ENCODE measurements at regions not wholly inside any gene's neighbourhood (a gene's known extent, or its start where the extent isn't known, plus 50 kb on each side); places are given as distances from the start of the nearest gene placed in this dataset.
"Not testable (repeated sequence)": the region's sequence is repeated elsewhere in the genome, so short reads cannot be mapped to it uniquely, and the experiment has no call there.

DNA sequence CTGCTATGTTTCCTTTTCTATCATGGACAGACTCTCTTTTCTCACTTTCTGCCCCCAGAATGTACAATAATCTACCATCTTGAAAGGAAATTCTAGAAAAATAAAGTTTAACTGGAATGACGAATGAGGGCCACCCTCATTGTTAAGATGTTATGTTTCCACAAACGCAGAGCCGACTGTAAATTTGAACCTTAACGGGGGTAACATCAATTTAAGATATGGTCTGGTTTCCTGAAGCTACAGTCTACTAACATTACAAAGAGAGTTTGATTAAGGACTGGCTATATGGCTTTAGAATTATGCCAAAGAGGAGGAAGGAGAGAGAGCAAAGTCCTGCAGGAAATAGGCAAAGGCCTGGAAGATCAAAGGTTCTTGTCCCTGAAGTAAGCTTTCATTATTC is 227.2 kb downstream of the USP46 start:
- no peaks in the 10 kb centered on the region for H3K79me2 ChIP-seq (ENCODE audit: insufficient read depth)
- no peak overlapping the region for H3K4me2 ChIP-seq (ENCODE audit: unreplicated experiment)
- no peaks in the 10 kb centered on the region for H4K20me1 ChIP-seq (ENCODE audit: insufficient read depth)
- H3K4me1 ChIP-seq (ENCODE audit: insufficient read depth), result no peaks in the 10 kb centered on the region
- no peaks in the 10 kb centered on the region for H3F3A ChIP-seq (ENCODE audit: insufficient read depth)
- no peaks in the 10 kb centered on the region for H3K9me2 ChIP-seq (ENCODE audit: insufficient read depth)
- no peak overlapping the region for H2AFZ ChIP-seq
- H3K27me3 ChIP-seq (replicated peaks; ENCODE audit: insufficient read depth), result no peaks in the 10 kb centered on the region; the same call in 1 of the 2 replicates
- no peak overlapping the region for H3K9ac ChIP-seq
- in situ Hi-C loops (cut with MboI), result no loop called here
- 75 to 79% methylated on average over 4 of the region's 4 CpGs for WGBS, 2 experiments (ENCODE audit: low coverage in 1 of 2, low lambda C conversion rate in 2 of 2, missing lambda C conversion rate in 2 of 2)
- H3K36me3 ChIP-seq (ENCODE audit: low read depth), result no peaks in the 10 kb centered on the region
- DNase-seq, result no peak
- no peak overlapping the region for H3K27ac ChIP-seq
- no peak for TF ChIP-seq EZH2 (IDR thresholded peaks at IDR 0.05; ENCODE audit: insufficient read depth, poor library complexity, severe bottlenecking)
- H3K9me3 ChIP-seq (ENCODE audit: low read depth), result no peaks in the 10 kb centered on the region
- H3K4me3 ChIP-seq, result no peak overlapping the region

DNA sequence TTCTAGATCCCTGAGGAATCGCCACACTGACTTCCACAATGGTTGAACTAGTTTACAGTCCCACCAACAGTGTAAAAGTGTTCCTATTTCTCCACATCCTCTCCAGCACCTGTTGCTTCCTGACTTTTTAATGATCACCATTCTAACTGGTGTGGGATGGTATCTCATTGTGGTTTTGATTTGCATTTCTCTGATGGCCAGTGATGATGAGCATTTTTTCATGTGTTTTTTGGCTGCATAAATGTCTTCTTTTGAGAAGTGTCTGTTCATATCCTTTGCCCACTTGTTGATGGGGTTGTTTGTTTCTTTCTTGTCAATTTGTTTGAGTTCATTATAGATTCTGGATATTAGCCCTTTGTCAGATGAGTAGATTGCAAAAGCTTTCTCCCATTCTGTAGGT is 216.6 kb downstream of the USP46 start:
- H3K4me1 ChIP-seq (ENCODE audit: insufficient read depth); H3K9me3 ChIP-seq (ENCODE audit: low read depth); in situ Hi-C loops (cut with MboI); H3K9me2 ChIP-seq (ENCODE audit: insufficient read depth); H3K4me3 ChIP-seq; H3K4me2 ChIP-seq (ENCODE audit: unreplicated experiment); H3K36me3 ChIP-seq (ENCODE audit: low read depth); H3K27me3 ChIP-seq (replicated peaks; ENCODE audit: insufficient read depth); H2AFZ ChIP-seq; H3F3A ChIP-seq (ENCODE audit: insufficient read depth); H3K9ac ChIP-seq; H4K20me1 ChIP-seq (ENCODE audit: insufficient read depth); DNase-seq; H3K79me2 ChIP-seq (ENCODE audit: insufficient read depth); H3K27ac ChIP-seq: not testable (repeated sequence)
- 33% methylated on average over 1 of the region's 1 CpG; no CpG with 5 or more reads in 1 of the 2 experiments for WGBS, 2 experiments (ENCODE audit: low coverage in 1 of 2, low lambda C conversion rate in 2 of 2, missing lambda C conversion rate in 2 of 2)

DNA sequence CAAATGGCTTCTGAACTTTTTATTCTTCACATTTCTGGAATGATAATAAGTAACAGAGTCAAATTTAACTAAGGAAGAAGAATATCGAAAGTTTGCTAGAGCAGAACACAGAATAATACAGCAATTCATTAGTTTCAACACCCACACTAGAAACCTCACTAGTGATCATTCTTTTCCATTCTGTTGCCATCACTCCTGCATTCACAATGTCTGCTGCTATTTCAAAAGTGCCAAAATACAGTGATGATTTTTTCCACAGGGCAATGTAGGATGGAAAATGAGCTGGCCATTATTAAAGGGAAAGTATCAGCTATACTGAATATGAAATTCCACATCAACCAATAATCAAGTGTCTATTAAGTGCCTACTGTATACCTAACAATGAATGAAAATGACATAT is 186.7 kb downstream of the USP46 start:
- Histone ChIP-seq H3F3A (ENCODE audit: insufficient read depth) (no peaks in the 10 kb centered on the region), H3K9me3 (ENCODE audit: low read depth) (no peaks in the 10 kb centered on the region), H3K9ac (no peak overlapping the region), H3K27ac (no peak overlapping the region), H3K4me2 (ENCODE audit: unreplicated experiment) (no peak overlapping the region), H3K36me3 (ENCODE audit: low read depth) (no peaks in the 10 kb centered on the region), H4K20me1 (ENCODE audit: insufficient read depth) (no peaks in the 10 kb centered on the region), H3K4me3 (no peak overlapping the region), H3K4me1 (ENCODE audit: insufficient read depth) (no peaks in the 10 kb centered on the region), H3K79me2 (ENCODE audit: insufficient read depth) (no peaks in the 10 kb centered on the region), H3K9me2 (ENCODE audit: insufficient read depth) (no peaks in the 10 kb centered on the region), H2AFZ (no peak overlapping the region), H3K27me3 (replicated peaks; ENCODE audit: insufficient read depth) (peaks cover 9% of the 10 kb centered on the region)
- TF ChIP-seq EZH2 (IDR thresholded peaks at IDR 0.05; ENCODE audit: insufficient read depth, poor library complexity, severe bottlenecking) (no peak), EZH2phosphoT487 (IDR thresholded peaks at IDR 0.05; ENCODE audit: insufficient read depth, low read depth) (no peak)
- no peak for DNase-seq
- in situ Hi-C loops (cut with MboI), result no loop called here
- WGBS, 2 experiments (ENCODE audit: low coverage in 1 of 2, low lambda C conversion rate in 2 of 2, missing lambda C conversion rate in 2 of 2), result 0% methylated on average over 1 of the region's 1 CpG

DNA sequence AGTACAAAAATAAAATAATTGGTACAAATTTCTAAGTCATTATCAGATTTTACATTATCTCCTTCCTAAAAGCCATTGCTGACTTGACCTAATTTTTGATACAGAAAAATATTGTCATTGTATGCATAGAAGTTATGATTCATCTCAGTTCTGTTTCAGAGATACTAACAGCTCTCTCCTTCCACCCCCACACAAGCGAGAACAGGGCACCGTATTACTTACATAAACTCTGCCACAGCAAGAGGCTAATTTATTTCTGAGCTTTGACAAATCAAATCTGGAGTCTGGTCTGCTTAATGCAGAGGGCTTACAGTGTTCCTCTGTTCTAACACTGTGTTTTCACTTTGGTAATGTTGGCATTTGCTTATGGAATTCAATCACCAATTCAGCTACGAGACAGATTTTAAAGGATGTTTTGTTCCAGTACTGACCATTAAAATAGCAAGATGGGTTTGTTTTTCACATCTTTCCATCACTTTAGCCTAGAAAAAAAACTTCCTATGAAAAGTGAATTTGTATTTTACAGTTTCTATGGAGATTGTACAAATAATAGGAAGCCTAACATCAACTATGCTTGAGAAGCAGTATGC is 181.8 kb downstream of the USP46 start:
- H3K9me2 ChIP-seq (ENCODE audit: insufficient read depth), result no peaks in the 10 kb centered on the region
- H3K36me3 ChIP-seq (ENCODE audit: low read depth), result no peaks in the 10 kb centered on the region
- no peaks in the 10 kb centered on the region for H3K79me2 ChIP-seq (ENCODE audit: insufficient read depth)
- peaks cover 8% of the 10 kb centered on the region; the same call in 1 of the 2 replicates for H3K27me3 ChIP-seq (replicated peaks; ENCODE audit: insufficient read depth)
- H3K4me1 ChIP-seq (ENCODE audit: insufficient read depth), result no peaks in the 10 kb centered on the region
- no peaks in the 10 kb centered on the region for H3F3A ChIP-seq (ENCODE audit: insufficient read depth)
- H3K9ac ChIP-seq, result no peak overlapping the region
- DNase-seq, result no peak
- TF ChIP-seq EZH2 (IDR thresholded peaks at IDR 0.05; ENCODE audit: insufficient read depth, poor library complexity, severe bottlenecking), result no peak
- no peak for TF ChIP-seq EZH2phosphoT487 (IDR thresholded peaks at IDR 0.05; ENCODE audit: insufficient read depth, low read depth)
- no peak overlapping the region for H3K27ac ChIP-seq
- no peak overlapping the region for H3K4me3 ChIP-seq
- WGBS, 2 experiments (ENCODE audit: low coverage in 1 of 2, low lambda C conversion rate in 2 of 2, missing lambda C conversion rate in 2 of 2), result 57 to 60% methylated on average over 3 of the region's 3 CpGs
- H4K20me1 ChIP-seq (ENCODE audit: insufficient read depth), result no peaks in the 10 kb centered on the region
- in situ Hi-C loops (cut with MboI), result no loop called here
- no peaks in the 10 kb centered on the region for H3K9me3 ChIP-seq (ENCODE audit: low read depth)
- H3K4me2 ChIP-seq (ENCODE audit: unreplicated experiment), result no peak overlapping the region
- H2AFZ ChIP-seq, result no peak overlapping the region

Data from GM23248 (cell line).